Activated CD4-positive, CD25-positive, alpha-beta regulatory T cell (primary cell): ENCODE measurements at regions not wholly inside any gene's neighbourhood (a gene's known extent, or its start where the extent isn't known, plus 50 kb on each side); places are given as distances from the start of the nearest gene placed in this dataset.
A peak's percentile ranks its signal among the peaks of the same experiment; 100 is the strongest.
"Not testable (repeated sequence)": the region's sequence is repeated elsewhere in the genome, so short reads cannot be mapped to it uniquely, and the experiment has no call there.

Experiments used
- DNase-seq, 4 experiments: peaks; one replicate each; lab custom pipeline; 2025; lab: John Stamatoyannopoulos, UW

- DNase-seq: no peak
Observed at GRCh38 chr10:3876350-3876962, 91.4 kb upstream of the KLF6 start.

DNA sequence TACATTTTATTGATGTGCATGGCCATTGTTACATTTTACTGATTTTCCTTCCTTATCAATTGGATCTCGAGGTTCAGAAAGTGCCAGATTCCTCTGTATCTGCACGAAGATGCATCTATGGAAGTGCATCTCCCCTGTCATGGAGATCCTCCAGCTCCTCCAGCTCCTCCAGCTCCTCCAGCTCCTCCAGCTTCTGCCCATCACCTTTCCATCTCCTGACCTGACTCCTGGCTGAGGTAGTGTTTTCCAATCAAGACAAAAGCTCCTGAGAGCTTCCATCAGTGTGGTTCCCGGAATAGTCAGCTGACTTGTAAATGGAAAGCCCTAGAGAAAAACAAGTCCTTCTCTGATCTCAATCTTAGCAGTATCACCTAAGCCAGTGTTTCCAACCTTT is 90.8 kb upstream of the KLF6 start:
- no peak for DNase-seq

- no peak for DNase-seq
Observed at GRCh38 chr10:3874990-3875841, 90.2 kb upstream of the KLF6 start.

DNA sequence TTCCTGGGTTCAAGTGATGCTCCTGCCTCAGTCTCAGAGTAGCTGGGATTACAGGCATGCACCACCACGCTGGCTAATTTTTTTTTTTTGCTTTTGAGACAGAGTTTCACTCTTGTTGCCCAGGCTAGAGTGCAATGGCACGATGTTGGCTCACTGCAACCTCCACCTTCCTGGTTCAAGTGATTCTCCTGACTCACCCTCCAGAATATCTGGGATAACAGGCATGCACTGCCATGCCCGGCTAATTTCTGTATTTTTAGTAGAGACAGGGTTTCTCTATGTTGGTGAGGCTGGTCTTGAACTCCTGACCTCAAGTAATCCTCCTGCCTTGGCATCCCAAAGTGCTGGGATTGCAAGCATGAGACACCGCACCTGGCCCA is 89.6 kb upstream of the KLF6 start:
- not testable (repeated sequence) for DNase-seq

GRCh38 chr10:3873728-3874461 is 88.9 kb upstream of the KLF6 start:
- DNase-seq: no peak

DNA sequence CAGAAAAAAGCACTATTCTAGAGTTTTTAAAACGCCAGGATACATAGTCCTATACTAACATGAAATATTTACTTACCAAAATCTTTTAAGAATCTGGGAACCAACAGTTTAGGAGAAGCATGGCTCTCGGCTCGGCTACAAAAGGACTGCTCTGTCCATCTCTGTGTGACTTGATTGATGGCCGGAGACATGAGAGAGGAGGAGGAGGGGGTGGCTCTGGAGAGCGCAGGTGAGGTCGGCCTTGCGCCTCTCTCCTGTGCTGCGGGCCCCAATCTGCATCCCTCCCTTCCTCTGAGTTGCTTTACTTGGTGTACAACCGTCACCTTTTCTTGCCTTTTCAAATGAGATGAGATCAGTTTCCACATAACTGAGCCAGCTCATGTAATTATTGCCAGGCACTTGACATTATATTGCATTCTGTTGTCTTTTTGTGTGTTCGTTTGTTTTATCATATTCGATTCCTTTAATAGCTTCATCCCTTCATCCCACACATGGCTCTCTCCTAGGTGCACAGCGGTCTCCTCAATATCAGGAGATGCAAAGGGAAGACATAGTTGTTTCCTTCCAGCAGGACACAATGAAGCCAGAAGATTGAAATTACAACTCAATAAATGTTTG is 87.8 kb upstream of the KLF6 start:
- no peak for DNase-seq

DNA sequence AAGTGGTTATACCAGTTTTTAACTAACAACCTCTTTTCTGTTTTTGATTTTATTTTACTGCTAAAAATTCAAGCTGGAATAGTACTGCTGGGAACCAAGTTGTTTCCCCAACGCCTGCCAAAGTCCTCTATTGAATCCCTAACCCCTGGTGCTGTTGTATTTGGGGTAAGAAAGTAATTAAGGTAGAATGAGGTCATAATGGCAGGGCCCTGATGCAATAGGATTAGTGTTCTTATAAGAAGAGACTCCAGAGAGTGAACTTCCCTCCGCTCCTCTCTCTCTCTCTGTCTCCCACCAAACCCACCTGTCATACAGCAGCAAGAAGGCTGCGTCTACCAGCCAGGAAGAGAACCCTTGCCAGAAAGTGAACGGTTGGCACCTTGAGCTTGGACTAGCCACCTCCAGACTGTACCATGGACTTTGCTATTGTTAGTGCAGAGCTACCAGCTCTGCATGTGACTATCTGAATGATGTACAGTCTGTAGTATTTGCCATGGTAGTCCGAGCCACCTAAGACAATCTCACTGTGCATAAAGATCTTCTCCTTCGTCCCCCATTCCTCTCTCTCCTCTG is 86.5 kb upstream of the KLF6 start:
- DNase-seq: no peak

DNA sequence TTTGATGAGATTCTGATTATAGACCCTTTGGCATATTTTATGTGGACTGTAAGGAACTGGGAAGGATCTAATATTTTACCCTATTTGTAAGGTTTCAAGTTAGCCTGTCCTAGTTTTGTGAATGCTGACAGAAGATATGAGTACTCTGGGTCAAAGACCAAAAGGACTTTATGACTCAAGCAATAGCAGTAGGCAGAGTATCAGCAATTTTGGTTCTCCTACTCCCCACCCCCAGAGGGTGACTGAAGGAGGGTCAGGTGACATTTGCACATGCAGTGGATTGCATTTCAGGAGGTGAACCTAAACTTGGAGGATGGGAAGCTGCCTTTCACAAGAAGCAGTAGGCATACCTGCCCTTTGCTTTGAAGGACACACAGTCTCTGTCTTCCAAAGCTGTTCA is 84.0 kb upstream of the KLF6 start:
- DNase-seq: no peak

- no peak for DNase-seq
Observed at GRCh38 chr10:3868271-3868664, 83.3 kb upstream of the KLF6 start.

- DNase-seq: no peak
Observed at GRCh38 chr10:3867454-3868270, 82.7 kb upstream of the KLF6 start.

DNA sequence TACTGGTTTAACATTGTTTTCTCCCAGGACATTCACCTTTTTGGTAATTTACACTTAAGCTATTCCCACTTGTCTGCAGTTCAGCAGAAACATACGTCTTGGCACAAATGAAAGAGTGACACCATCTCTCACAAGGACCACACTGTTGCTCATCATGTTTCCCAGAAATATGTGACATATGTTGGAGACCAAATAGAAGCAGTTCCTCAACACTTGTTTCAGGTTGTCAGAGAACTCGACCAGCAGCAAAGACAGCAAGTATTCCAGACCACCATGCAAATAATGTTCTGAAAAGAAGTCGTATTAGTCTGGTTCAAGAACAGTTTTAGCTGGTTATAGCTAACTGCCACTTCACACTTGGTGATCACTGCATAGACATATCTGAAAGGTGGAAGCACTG is 81.3 kb upstream of the KLF6 start:
- DNase-seq: no peak

DNA sequence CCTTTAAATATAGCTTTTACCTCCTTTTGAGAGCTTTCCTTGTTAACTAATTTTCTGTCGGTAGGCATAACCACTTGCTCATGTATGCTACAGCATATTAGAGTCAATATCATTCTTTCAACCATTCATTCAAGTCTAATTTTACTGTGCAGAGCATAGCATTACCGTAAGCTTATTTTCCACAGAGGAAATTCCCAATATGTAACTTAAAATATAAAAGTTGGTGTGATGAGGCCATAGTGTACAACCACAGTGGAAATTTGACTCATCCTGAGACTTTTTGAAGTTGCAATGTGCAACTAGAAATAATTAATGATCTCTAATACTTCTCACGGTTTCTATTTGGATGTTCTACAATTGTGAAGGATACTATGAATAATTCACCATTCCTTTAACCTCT is 80.6 kb upstream of the KLF6 start:
- DNase-seq: no peak

DNA sequence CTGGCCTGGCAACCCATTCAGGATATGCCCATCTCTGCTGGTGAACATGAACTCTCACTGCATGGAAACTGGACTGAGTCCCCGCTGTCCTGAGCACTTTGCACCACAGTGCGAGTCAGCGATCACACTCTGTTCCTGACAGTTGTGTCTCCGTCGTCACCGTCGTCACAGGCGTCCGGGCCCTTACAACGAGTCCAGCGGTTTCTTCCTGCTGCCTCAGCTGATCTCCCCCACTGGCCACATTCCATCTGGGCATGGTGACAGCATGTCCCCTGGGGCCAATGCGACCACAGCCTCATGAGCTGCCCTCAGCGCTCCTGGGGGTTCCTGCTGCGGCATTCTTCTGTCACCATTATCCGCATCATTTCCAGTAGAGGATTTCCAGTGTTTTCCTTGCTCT is 76.8 kb upstream of the KLF6 start:
- DNase-seq: no peak

DNA sequence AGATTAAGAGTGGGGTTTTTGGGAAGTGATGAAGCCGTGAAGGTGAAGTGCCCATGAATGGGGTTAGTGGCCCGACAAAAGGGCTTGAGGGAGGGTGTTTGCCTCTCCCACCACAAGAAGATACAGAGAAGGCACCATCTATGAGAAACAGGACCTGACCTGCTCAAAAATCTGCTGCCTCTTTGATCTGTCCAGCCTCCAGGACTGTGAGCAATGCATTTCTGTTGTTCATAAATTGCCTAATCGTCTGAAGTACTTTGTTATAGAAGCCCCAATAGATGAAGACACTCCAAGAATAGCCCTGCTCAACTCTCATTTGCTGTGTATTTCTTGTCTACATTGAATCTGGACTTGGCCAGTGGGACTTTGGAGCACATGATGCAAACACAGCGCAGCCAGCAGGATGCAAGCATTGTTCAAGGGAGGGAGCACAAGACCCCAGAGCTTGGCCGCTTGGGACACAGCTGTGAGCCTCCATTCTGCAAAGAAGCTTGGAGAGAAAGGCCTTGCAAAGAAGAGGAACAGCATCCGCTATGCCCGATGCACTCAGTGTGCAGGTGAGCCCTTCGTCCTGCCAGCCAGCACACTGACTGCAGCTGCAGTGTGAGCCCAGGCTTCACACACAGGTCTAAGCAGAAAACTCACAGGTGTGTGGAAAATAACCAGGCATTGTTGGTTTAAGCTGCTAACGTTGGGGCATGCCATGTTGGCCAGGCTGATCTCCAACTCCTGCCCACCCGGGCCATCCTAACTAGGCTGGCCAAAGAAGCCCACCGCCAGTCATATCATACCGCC is 73.2 kb upstream of the KLF6 start:
- DNase-seq: no peak

- DNase-seq: no peak
Observed at GRCh38 chr10:3857318-3857717, 72.3 kb upstream of the KLF6 start.

DNA sequence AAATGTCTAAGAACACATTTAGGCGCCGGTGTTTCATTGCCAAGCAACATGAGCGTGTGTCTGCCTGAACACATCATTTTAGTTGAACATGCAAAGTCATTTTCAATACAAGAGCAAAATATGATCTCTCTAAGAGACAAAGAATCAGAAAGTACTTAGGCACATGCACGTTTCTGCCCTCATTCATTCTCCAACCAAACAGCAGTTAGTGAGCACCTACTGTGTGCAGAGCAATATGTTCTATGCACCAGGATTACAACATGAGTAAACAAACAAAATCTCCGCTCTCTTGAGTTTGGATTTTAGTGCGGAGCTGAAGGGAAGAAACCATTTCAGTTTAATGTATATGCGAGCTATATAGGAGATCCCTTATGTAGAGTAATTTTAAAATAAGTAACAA is 71.6 kb upstream of the KLF6 start:
- DNase-seq: no peak

DNA sequence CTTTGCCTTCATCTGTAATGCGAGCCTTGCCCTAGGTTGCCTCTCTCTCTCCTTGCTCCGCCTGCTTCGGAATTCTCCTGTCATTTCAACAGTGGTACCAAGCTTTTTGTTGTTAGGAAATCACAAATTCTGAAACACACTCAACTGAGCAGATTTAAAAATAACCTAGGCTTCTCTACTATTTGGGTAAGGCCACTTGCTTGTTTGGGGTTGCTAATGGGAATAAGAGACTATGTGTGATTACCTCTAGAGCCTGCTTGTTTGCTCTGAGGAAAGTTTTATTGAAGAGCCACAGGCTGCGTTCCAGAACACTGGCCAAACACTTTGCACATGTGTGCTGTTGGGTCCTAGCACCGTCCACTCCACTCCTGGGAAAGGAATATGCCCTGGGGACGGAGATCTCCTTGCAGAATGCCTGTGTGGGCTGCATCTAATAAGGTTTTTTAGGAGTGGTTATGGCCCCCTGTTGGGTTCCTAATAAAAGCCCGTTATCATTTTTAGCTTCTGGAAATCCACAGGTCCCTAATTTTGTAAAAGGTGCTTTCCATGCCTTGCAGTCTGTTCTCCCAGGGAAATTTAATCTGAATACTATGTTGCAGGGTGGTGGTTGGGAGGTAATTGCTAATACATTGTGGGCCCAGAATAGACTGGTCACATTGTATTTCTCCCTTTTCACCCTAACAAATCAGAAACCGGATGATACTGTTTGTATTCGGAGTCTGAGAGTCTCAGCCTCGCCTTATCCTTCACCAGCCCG is 68.7 kb upstream of the KLF6 start:
- no peak for DNase-seq

DNA sequence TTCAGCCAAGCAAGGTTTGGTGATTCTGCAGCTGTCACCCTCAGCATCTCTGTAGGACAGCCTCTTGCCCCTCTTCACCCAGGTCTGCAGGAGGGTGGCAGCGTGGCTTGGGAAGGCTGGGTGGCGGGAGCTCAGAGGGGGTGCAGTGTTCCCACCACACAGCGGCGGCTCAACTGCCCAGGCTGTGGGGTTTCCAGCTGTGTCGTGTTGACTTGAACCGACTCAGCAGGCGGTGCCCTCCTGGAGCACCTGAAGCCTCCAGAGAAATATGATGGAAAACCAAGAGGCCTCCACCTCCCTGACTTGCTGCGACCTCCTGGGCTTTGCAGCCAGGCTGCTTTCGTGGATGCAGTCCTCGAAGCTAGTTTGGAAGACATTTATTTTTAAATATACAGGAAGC is 68.0 kb upstream of the KLF6 start:
- no peak for DNase-seq

GRCh38 chr10:3852147-3852904 is 67.3 kb upstream of the KLF6 start:
- DNase-seq: peak in 3 of 4 experiments; percentile 23 to 31 (median 23)
